COLO668 (cell line): ENCODE measurements at regions not wholly inside any gene's neighbourhood (a gene's known extent, or its start where the extent isn't known, plus 50 kb on each side); places are given as distances from the start of the nearest gene placed in this dataset.
"Not testable (repeated sequence)": the region's sequence is repeated elsewhere in the genome, so short reads cannot be mapped to it uniquely, and the experiment has no call there.

Experiments
- DNase-seq: peaks from one replicate; lab custom pipeline; 2025; ENCODE audit not compliant: unreplicated experiment; lab: John Stamatoyannopoulos, UW

GRCh38 chr2:48043131-48043700, 136.9 kb upstream of the FBXO11 start:
- no peak for DNase-seq

- DNase-seq = no peak
Observed at GRCh38 chr2:48043746-48044145, 137.4 kb upstream of the FBXO11 start.

- no peak for DNase-seq
Observed at GRCh38 chr2:48045613-48046012, 139.3 kb upstream of the FBXO11 start.

- DNase-seq = no peak
Observed at GRCh38 chr2:48048476-48049171, 142.3 kb upstream of the FBXO11 start.

GRCh38 chr2:48049371-48049770, 143.1 kb upstream of the FBXO11 start:
- no peak for DNase-seq

GRCh38 chr2:48050711-48051110, 144.4 kb upstream of the FBXO11 start:
- DNase-seq = no peak

GRCh38 chr2:48059975-48060374, 153.7 kb upstream of the FBXO11 start:
- DNase-seq = no peak

- DNase-seq = not testable (repeated sequence)
Observed at GRCh38 chr2:48061656-48062055, 155.4 kb upstream of the FBXO11 start.

- DNase-seq = no peak
Observed at GRCh38 chr2:48065096-48065495, 158.8 kb upstream of the FBXO11 start.

- DNase-seq = no peak
Observed at GRCh38 chr2:48066000-48066399, 159.7 kb upstream of the FBXO11 start.

- DNase-seq = no peak
Observed at GRCh38 chr2:48069769-48070168, 163.5 kb upstream of the FBXO11 start.

GRCh38 chr2:48070415-48070814, 164.1 kb upstream of the FBXO11 start:
- DNase-seq = no peak

- no peak for DNase-seq
Observed at GRCh38 chr2:48072583-48072982, 166.3 kb upstream of the FBXO11 start.

- no peak for DNase-seq
Observed at GRCh38 chr2:48075631-48076030, 169.3 kb upstream of the FBXO11 start.

GRCh38 chr2:48080534-48081316, 174.4 kb upstream of the FBXO11 start:
- DNase-seq = no peak

- no peak for DNase-seq
Observed at GRCh38 chr2:48081317-48081628, 175.0 kb upstream of the FBXO11 start.

GRCh38 chr2:48085888-48086287, 179.6 kb upstream of the FBXO11 start:
- no peak for DNase-seq

GRCh38 chr2:48088994-48089393, 182.7 kb upstream of the FBXO11 start:
- no peak for DNase-seq

- DNase-seq = no peak
Observed at GRCh38 chr2:48089644-48090043, 183.3 kb upstream of the FBXO11 start.

- no peak for DNase-seq
Observed at GRCh38 chr2:48092846-48093803, 186.8 kb upstream of the FBXO11 start.

GRCh38 chr2:48096765-48097164, 190.5 kb upstream of the FBXO11 start:
- DNase-seq = not testable (repeated sequence)
